ENCODE measurements at regions not wholly inside any gene's neighbourhood (a gene's known extent, or its start where the extent isn't known, plus 50 kb on each side); places are given as distances from the start of the nearest gene placed in this dataset.

DNA sequence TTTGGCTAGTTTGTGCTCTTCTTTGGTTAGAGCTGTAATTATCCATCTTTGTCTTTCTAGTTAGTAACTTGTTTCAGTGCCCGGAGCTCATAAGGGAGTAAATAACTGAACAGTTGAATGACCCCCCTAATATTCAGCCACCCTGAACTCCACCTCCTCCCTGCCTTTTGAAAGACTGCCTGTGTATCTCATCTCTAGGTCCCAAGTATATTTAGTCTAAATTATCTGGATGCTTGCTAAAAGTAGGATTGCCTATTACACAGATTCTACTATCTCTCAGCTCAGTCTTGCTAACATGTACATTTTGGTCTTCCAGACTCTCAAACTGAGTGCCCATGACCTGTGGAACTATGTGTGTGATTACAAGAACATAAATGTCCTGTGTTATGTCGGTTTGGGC lies 145.9 kb downstream of the GJA1 start (continued):
- TF ChIP-seq TAF15 (IDR thresholded peaks at IDR 0.05; ENCODE audit: low read depth, low read length, poor library complexity, severe bottlenecking) (no peak), PHB2 (IDR thresholded peaks at IDR 0.05; ENCODE audit: partially characterized antibody) (no peak), ZNF589 (CRISPR knock-in tag; conservative IDR thresholded peaks at IDR 0.05) (no peak), NONO (IDR thresholded peaks at IDR 0.05) (no peak), NONO (CRISPR knock-in tag; conservative IDR thresholded peaks at IDR 0.05) (no peak), ZNF790 (CRISPR knock-in tag; IDR thresholded peaks at IDR 0.05; ENCODE audit: borderline replicate concordance) (no peak), ELF4 (CRISPR knock-in tag; IDR thresholded peaks at IDR 0.05; ENCODE audit: borderline replicate concordance) (no peak), SUZ12 (IDR thresholded peaks at IDR 0.05; ENCODE audit: low read depth, low read length) (no peak), ZFP36L1 (CRISPR knock-in tag; IDR thresholded peaks at IDR 0.05) (no peak), HDAC1 (CRISPR knock-in tag; IDR thresholded peaks at IDR 0.05) (no peak), TERF1 (CRISPR knock-in tag; IDR thresholded peaks at IDR 0.05) (no peak)

- H3K27me3 ChIP-seq (ENCODE audit: control insufficient read depth in 1 of 2, insufficient read depth in 2 of 2, low read length in 2 of 2), result no peaks in the 10 kb centered on the region
- no peaks in the 10 kb centered on the region for H4K20me1 ChIP-seq (ENCODE audit: insufficient read depth, low read length)
- DNase-seq (ENCODE audit: low spot score) (no peak), ATAC-seq (no peak), FAIRE-seq (no peak)
- H3K79me2 ChIP-seq (ENCODE audit: insufficient read depth, low read length), result no peaks in the 10 kb centered on the region
- no peaks in the 10 kb centered on the region for H3K9me3 ChIP-seq (ENCODE audit: low read length)
- TF ChIP-seq POLR2A (IDR thresholded peaks at IDR 0.05; ENCODE audit: insufficient read depth in 1 of 2, low read depth in 2 of 2, low read length in 2 of 2), result no peak
- no peak for TF ChIP-seq NR3C1 (CRISPR knock-in tag; IDR thresholded peaks at IDR 0.05)
- no peak for TF ChIP-seq POGZ (CRISPR knock-in tag; IDR thresholded peaks at IDR 0.05)
- TF ChIP-seq ZNF513 (CRISPR knock-in tag; conservative IDR thresholded peaks at IDR 0.05), result no peak
- no peak for TF ChIP-seq ZNF605 (CRISPR knock-in tag; IDR thresholded peaks at IDR 0.05)
- TF ChIP-seq CCDC6 (CRISPR knock-in tag; IDR thresholded peaks at IDR 0.05), result no peak
- no peak for TF ChIP-seq BORCS8-MEF2B (CRISPR knock-in tag; IDR thresholded peaks at IDR 0.05)
- no peak for TF ChIP-seq XRCC5 (optimal IDR thresholded peaks at IDR 0.05; ENCODE audit: low read length)
- ChIA-PET CTCF (ENCODE audit: low intra/inter-chr PET ratio, low total read pairs) (no interaction called here), POLR2A (no interaction called here)
- no peaks in the 10 kb centered on the region for H3K4me1 ChIP-seq (ENCODE audit: insufficient read depth, low read length)
- H3K36me3 ChIP-seq (replicated peaks in 1 of 2; ENCODE audit: control insufficient read depth in 1 of 2, insufficient read depth in 2 of 2, low read length in 2 of 2), result no peaks in the 10 kb centered on the region
- BruUV-seq (replicated peaks), result no TSS peak
- H3K27ac ChIP-seq (ENCODE audit: extremely low read length, insufficient read depth, low read length), result no peak overlapping the region
- no peak overlapping the region for H3K4me3 ChIP-seq (replicated peaks in 1 of 3; ENCODE audit: insufficient read depth in 1 of 3, low read depth in 2 of 3, low read length in 3 of 3)
- no peak overlapping the region for H2AFZ ChIP-seq (ENCODE audit: low read length)
- WGBS (ENCODE audit: low lambda C conversion rate), result 26% methylated on average over 3 of the region's 3 CpGs
- intact Hi-C loops (cut with micrococcal nuclease; ENCODE audit: unreplicated experiment) (no loop called here), in situ Hi-C loops (cut with HindIII; ENCODE audit: extremely low pct_ligation_motif_present, low pct_unique_long_range_greater_than_20kb) (no loop called here)
- no peak overlapping the region for H3K4me2 ChIP-seq (ENCODE audit: low read depth, low read length)
- H3K9ac ChIP-seq (ENCODE audit: insufficient read depth, low read depth, low read length), result no peak overlapping the region
Measured at GRCh38 chr6:121582262-121582661, 146.8 kb downstream of the GJA1 start.
